GM12878 (cell line): ENCODE measurements at regions not wholly inside any gene's neighbourhood (a gene's known extent, or its start where the extent isn't known, plus 50 kb on each side); places are given as distances from the start of the nearest gene placed in this dataset.

Source experiments
- CHD1 ChIP-seq: IDR thresholded peaks from 2 replicates; pipeline ENCODE4 v1.6.1; 2012; ENCODE audit warnings: low read depth, low read length, improper control_type of control experiment
- CTCF ChIP-seq, 3 experiments: IDR thresholded peaks in 2 of 3; conservative IDR thresholded peaks in 1 of 3; 2 replicates each; pipeline ENCODE4 v1.5.1; 2011; ENCODE audit warnings: low read depth in 3 of 3, low read length in 3 of 3, mild to moderate bottlenecking in 3 of 3, control low read depth in 2 of 3, moderate library complexity in 2 of 3, inconsistent platforms in 1 of 3, mixed read lengths in 1 of 3; ENCODE audit not compliant: control insufficient read depth in 2 of 3, insufficient read depth in 1 of 3; ENCODE audit errors: extremely low read depth in 1 of 3
- DPF2 ChIP-seq: fragments of 450-650 bp; IDR thresholded peaks from 2 replicates; pipeline ENCODE4 v1.6.1; 2017; ENCODE audit warnings: mild to moderate bottlenecking
- EZH2 ChIP-seq: IDR thresholded peaks from 2 replicates; pipeline ENCODE4 v1.6.1; 2012; ENCODE audit warnings: low read depth, mild to moderate bottlenecking, control low read depth, inconsistent platforms, low read length, borderline replicate concordance; ENCODE audit not compliant: control insufficient read depth
- HDGF ChIP-seq: fragments of 450-650 bp; IDR thresholded peaks from 2 replicates; pipeline ENCODE4 v1.6.1; 2016; ENCODE audit warnings: antibody characterized with exemption
- IKZF1 ChIP-seq: fragments of 450-650 bp; conservative IDR thresholded peaks from 2 replicates; pipeline ENCODE4 v1.6.1; 2017; ENCODE audit warnings: antibody characterized with exemption, mild to moderate bottlenecking
- NFIC ChIP-seq: IDR thresholded peaks from 2 replicates; pipeline ENCODE4 v1.6.1; 2012; ENCODE audit warnings: low read depth, mild to moderate bottlenecking, inconsistent platforms, low read length, moderate library complexity
- NR2C2 ChIP-seq: IDR thresholded peaks from 2 replicates; pipeline ENCODE4 v1.6.1; 2011; ENCODE audit warnings: borderline replicate concordance, low read depth; ENCODE audit not compliant: control insufficient read depth, insufficient read length
- POLR2A ChIP-seq: IDR thresholded peaks from 2 replicates; pipeline ENCODE4 v1.6.1; 2011; ENCODE audit warnings: low read depth, mild to moderate bottlenecking, low read length
- RAD21 ChIP-seq: IDR thresholded peaks from 2 replicates; pipeline ENCODE4 v1.6.1; 2011; ENCODE audit warnings: mild to moderate bottlenecking, low read depth, low read length, moderate library complexity; ENCODE audit not compliant: insufficient read depth
- RFX5 ChIP-seq: IDR thresholded peaks from 2 replicates; pipeline ENCODE4 v1.6.1; 2011; ENCODE audit warnings: low read depth, low read length, improper control_type of control experiment
- USF2 ChIP-seq: IDR thresholded peaks from 2 replicates; pipeline ENCODE4 v1.6.1; 2011; ENCODE audit warnings: low read depth, low read length, improper control_type of control experiment, borderline replicate concordance
- YY1 ChIP-seq: IDR thresholded peaks from 2 replicates; pipeline ENCODE4 v1.6.1; 2011; ENCODE audit warnings: low read depth, mild to moderate bottlenecking, low read length
- ZNF274 ChIP-seq: IDR thresholded peaks from one replicate; pipeline ENCODE4 v1.8.0; 2011; ENCODE audit not compliant: insufficient read length, insufficient read depth

GRCh38 chr18:60555625-60556024 lies 183.1 kb upstream of the MC4R start:
- TF ChIP-seq HDGF (no peak), DPF2 (no peak), EZH2 (no peak), RFX5 (no peak), CTCF (IDR thresholded peaks at IDR 0.05 in 2 of 3, conservative IDR thresholded peaks at IDR 0.05 in 1 of 3; ENCODE audit: control insufficient read depth in 2 of 3, extremely low read depth in 1 of 3, insufficient read depth in 1 of 3, low read depth in 3 of 3, low read length in 3 of 3) (no peak), YY1 (no peak), NR2C2 (no peak), IKZF1 (no peak), NFIC (no peak), RAD21 (no peak), USF2 (no peak), ZNF274 (no peak), POLR2A (no peak), CHD1 (no peak)
